ENCODE measurements at regions not wholly inside any gene's neighbourhood (a gene's known extent, or its start where the extent isn't known, plus 50 kb on each side); places are given as distances from the start of the nearest gene placed in this dataset.

- TF ChIP-seq CTCF (conservative IDR thresholded peaks at IDR 0.05 in 1 of 2, IDR thresholded peaks at IDR 0.05 in 1 of 2; ENCODE audit: low read depth in 1 of 2, low read length in 2 of 2) (no peak), EZH2 (IDR thresholded peaks at IDR 0.05; ENCODE audit: low read length, missing control alignments) (no peak)
These were observed 67.6 kb upstream of the NFE2L3 start for GRCh38 chr7:26084418-26084817.
